Thyroid gland (tissue), 4 donors: ENCODE measurements at regions not wholly inside any gene's neighbourhood (a gene's known extent, or its start where the extent isn't known, plus 50 kb on each side); places are given as distances from the start of the nearest gene placed in this dataset.

ENCODE experiments used
- CTCF ChIP-seq, 6 experiments: fragments of 200-600 bp in 3 of 6; fragments of 450-650 bp in 3 of 6; sonication (generic) in 3 of 6; IDR thresholded peaks; one replicate each; pipeline ENCODE4 v1.5.1; 2016 to 2019; ENCODE audit warnings: antibody characterized with exemption in 6 of 6, mild to moderate bottlenecking in 2 of 6, inconsistent platforms in 1 of 6, moderate library complexity in 1 of 6
- POLR2A ChIP-seq, 2 donors: fragments of 450-650 bp; IDR thresholded peaks; one replicate each; pipeline ENCODE4 v1.6.1; 2017; ENCODE audit warnings: antibody characterized with exemption in 2 of 2, mild to moderate bottlenecking in 2 of 2, moderate library complexity in 1 of 2

- no peak for TF ChIP-seq CTCF (IDR thresholded peaks at IDR 0.05)
- TF ChIP-seq POLR2A (IDR thresholded peaks at IDR 0.05) = no peak
Measured at GRCh38 chr16:79326549-79326948, 274.0 kb downstream of the MAF start.
